ENCODE measurements at regions not wholly inside any gene's neighbourhood (a gene's known extent, or its start where the extent isn't known, plus 50 kb on each side); places are given as distances from the start of the nearest gene placed in this dataset.
"Not testable (repeated sequence)": the region's sequence is repeated elsewhere in the genome, so short reads cannot be mapped to it uniquely, and the experiment has no call there.

DNA sequence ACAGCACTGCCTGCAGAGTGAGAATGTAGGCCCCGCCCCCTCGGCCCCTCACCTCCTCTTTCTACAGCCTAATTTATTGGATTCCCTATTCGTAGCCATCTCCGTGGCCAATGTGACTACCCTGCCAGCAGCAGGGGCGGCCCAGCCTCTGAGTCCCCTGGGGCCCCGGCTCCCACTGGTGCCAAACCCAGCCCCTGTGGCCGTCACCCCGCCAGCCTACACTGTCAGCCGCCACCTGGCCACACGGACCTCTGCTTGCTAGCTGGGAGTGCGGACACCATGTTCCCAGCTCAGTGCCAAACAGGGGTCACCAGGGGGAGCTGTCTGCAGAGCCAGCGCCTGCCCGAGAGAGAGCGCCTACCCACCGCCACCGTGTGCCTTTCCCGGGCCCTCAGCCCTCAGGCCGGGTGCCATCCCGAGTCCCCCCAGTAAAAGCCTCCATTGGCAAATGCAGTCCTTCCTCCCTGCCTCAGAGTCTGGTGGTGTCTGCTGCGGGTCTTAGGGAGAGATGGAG lies 201.1 kb downstream of the CCT8L2 start:
- TF ChIP-seq, protein P1, sequence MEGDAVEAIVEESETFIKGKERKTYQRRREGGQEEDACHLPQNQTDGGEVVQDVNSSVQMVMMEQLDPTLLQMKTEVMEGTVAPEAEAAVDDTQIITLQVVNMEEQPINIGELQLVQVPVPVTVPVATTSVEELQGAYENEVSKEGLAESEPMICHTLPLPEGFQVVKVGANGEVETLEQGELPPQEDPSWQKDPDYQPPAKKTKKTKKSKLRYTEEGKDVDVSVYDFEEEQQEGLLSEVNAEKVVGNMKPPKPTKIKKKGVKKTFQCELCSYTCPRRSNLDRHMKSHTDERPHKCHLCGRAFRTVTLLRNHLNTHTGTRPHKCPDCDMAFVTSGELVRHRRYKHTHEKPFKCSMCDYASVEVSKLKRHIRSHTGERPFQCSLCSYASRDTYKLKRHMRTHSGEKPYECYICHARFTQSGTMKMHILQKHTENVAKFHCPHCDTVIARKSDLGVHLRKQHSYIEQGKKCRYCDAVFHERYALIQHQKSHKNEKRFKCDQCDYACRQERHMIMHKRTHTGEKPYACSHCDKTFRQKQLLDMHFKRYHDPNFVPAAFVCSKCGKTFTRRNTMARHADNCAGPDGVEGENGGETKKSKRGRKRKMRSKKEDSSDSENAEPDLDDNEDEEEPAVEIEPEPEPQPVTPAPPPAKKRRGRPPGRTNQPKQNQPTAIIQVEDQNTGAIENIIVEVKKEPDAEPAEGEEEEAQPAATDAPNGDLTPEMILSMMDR (IDR thresholded peaks at IDR 0.05): not testable (repeated sequence)
- not testable (repeated sequence) for TF ChIP-seq POLR2A (IDR thresholded peaks at IDR 0.05)
